ENCODE measurements at regions not wholly inside any gene's neighbourhood (a gene's known extent, or its start where the extent isn't known, plus 50 kb on each side); places are given as distances from the start of the nearest gene placed in this dataset.

GRCh38 chr7:15860264-15860949 lies 173.9 kb upstream of the MEOX2 start:
- no peak for TF ChIP-seq CTCF (IDR thresholded peaks at IDR 0.05; ENCODE audit: borderline replicate concordance, insufficient read depth, low read depth, low read length)
- no peak overlapping the region for H3K4me3 ChIP-seq (ENCODE audit: low read depth, low read length)

GRCh38 chr7:15857026-15857425 lies 170.5 kb upstream of the MEOX2 start:
- no peak for TF ChIP-seq CTCF (IDR thresholded peaks at IDR 0.05; ENCODE audit: borderline replicate concordance, insufficient read depth, low read depth, low read length)

GRCh38 chr7:15856311-15856710 lies 169.8 kb upstream of the MEOX2 start:
- no peak for TF ChIP-seq CTCF (IDR thresholded peaks at IDR 0.05; ENCODE audit: borderline replicate concordance, insufficient read depth, low read depth, low read length)
- no peak overlapping the region for H3K4me3 ChIP-seq (ENCODE audit: low read depth, low read length)

More at GRCh38 chr7:15857026-15857425, 170.5 kb upstream of the MEOX2 start:
- no peak overlapping the region for H3K4me3 ChIP-seq (ENCODE audit: low read depth, low read length)

GRCh38 chr7:15855525-15856109 lies 169.1 kb upstream of the MEOX2 start:
- H3K4me3 ChIP-seq (ENCODE audit: low read depth, low read length), result no peak overlapping the region
- no peak for TF ChIP-seq CTCF (IDR thresholded peaks at IDR 0.05; ENCODE audit: borderline replicate concordance, insufficient read depth, low read depth, low read length)

GRCh38 chr7:15854841-15855524 lies 168.5 kb upstream of the MEOX2 start:
- TF ChIP-seq CTCF (IDR thresholded peaks at IDR 0.05; ENCODE audit: borderline replicate concordance, insufficient read depth, low read depth, low read length), result no peak
- no peak overlapping the region for H3K4me3 ChIP-seq (ENCODE audit: low read depth, low read length)

GRCh38 chr7:15853832-15854470 lies 167.5 kb upstream of the MEOX2 start:
- no peak for TF ChIP-seq CTCF (IDR thresholded peaks at IDR 0.05; ENCODE audit: borderline replicate concordance, insufficient read depth, low read depth, low read length)
- H3K4me3 ChIP-seq (ENCODE audit: low read depth, low read length), result no peak overlapping the region

Measured in GM12875 (cell line).